ENCODE measurements at regions not wholly inside any gene's neighbourhood (a gene's known extent, or its start where the extent isn't known, plus 50 kb on each side); places are given as distances from the start of the nearest gene placed in this dataset.

- no peak overlapping the region for H3K4me2 ChIP-seq
- no peaks in the 10 kb centered on the region for H3F3A ChIP-seq (replicated peaks; ENCODE audit: insufficient read depth)
- ChIA-PET CTCF (interaction anchor here (2.6 kb wide), 1 partner anchor 12 kb away, joined by 11 read pairs; no protein-coding TSS in a partner anchor), POLR2A (no interaction called here)
- H3K4me1 ChIP-seq (ENCODE audit: control insufficient read depth in 1 of 2, insufficient read depth in 2 of 2, low read depth in 1 of 2, low read length in 1 of 2), result peaks cover 0 to 2% of the 10 kb centered on the region in 2 experiments; a peak in 1 of 4 replicates
- no peak overlapping the region for H3K9ac ChIP-seq
- TF ChIP-seq NFIC (IDR thresholded peaks at IDR 0.05; ENCODE audit: borderline replicate concordance) (no peak), YY1 (IDR thresholded peaks at IDR 0.05; ENCODE audit: low read depth) (no peak), EZH2phosphoT487 (IDR thresholded peaks at IDR 0.05; ENCODE audit: borderline replicate concordance, low read depth) (no peak), PBX3 (IDR thresholded peaks at IDR 0.05) (no peak), TEAD4 (IDR thresholded peaks at IDR 0.05; ENCODE audit: borderline replicate concordance, insufficient read depth) (no peak), RAD21 (IDR thresholded peaks at IDR 0.05; ENCODE audit: low read length) (no peak), USF2 (IDR thresholded peaks at IDR 0.05; ENCODE audit: borderline replicate concordance, low read depth, low read length) (no peak), USF1 (IDR thresholded peaks at IDR 0.05; ENCODE audit: borderline replicate concordance, low read depth) (no peak), SIN3A (IDR thresholded peaks at IDR 0.05; ENCODE audit: borderline replicate concordance, low read depth, low read length) (no peak), IRF3 (IDR thresholded peaks at IDR 0.05; ENCODE audit: low read depth, low read length) (no peak), ZBTB33 (IDR thresholded peaks at IDR 0.05; ENCODE audit: borderline replicate concordance, low read depth) (no peak), FOXM1 (IDR thresholded peaks at IDR 0.05; ENCODE audit: low read depth) (no peak)
- no peaks in the 10 kb centered on the region for H3K27me3 ChIP-seq (ENCODE audit: insufficient read depth)
- DNase-seq, result no peak
- H2AFZ ChIP-seq (ENCODE audit: low read depth), result no peak overlapping the region
- no peaks in the 10 kb centered on the region for H4K20me1 ChIP-seq (ENCODE audit: insufficient read depth)
- no peaks in the 10 kb centered on the region for H3K9me3 ChIP-seq
- H3K79me2 ChIP-seq (ENCODE audit: insufficient read depth), result no peaks in the 10 kb centered on the region
- H3K9me2 ChIP-seq, result no peaks in the 10 kb centered on the region
- no peak overlapping the region for H3K27ac ChIP-seq (ENCODE audit: low read depth in 2 of 2, low read length in 1 of 2)
- H3K36me3 ChIP-seq (replicated peaks in 1 of 2; ENCODE audit: control insufficient read depth in 1 of 2, insufficient read depth in 2 of 2, low read length in 1 of 2), result no peaks in the 10 kb centered on the region
- WGBS (ENCODE audit: low lambda C conversion rate), result 14% methylated on average over 3 of the region's 3 CpGs
- no peak overlapping the region for H3K4me3 ChIP-seq (ENCODE audit: low read depth in 2 of 2, low read length in 1 of 2)
Observed at GRCh38 chr5:62155988-62156387, 150.0 kb upstream of the KIF2A start.
